Hindlimb muscle (tissue), 1 donor: ENCODE measurements at regions not wholly inside any gene's neighbourhood (a gene's known extent, or its start where the extent isn't known, plus 50 kb on each side); places are given as distances from the start of the nearest gene placed in this dataset.

ENCODE experiments used
- DNase-seq: peaks from one replicate; pipeline ENCODE4 v3.0.0-alpha.2; 2013

GRCh38 chr2:211241891-211242290 lies 685.5 kb downstream of the CPS1 start:
- no peak for DNase-seq

GRCh38 chr2:211247751-211248150 lies 691.4 kb downstream of the CPS1 start:
- no peak for DNase-seq

GRCh38 chr2:211248841-211249240 lies 692.4 kb downstream of the CPS1 start:
- no peak for DNase-seq

- no peak for DNase-seq
Observed at GRCh38 chr2:211251016-211251415, 694.6 kb downstream of the CPS1 start.

- no peak for DNase-seq
Observed at GRCh38 chr2:211258646-211259335, 702.4 kb downstream of the CPS1 start.

GRCh38 chr2:211259831-211260476 lies 703.6 kb downstream of the CPS1 start:
- no peak for DNase-seq

- DNase-seq = no peak
Observed at GRCh38 chr2:211270257-211270656, 713.9 kb downstream of the CPS1 start.

- no peak for DNase-seq
Observed at GRCh38 chr2:211281430-211282073, 725.2 kb downstream of the CPS1 start.

GRCh38 chr2:211302676-211303075 lies 746.3 kb downstream of the CPS1 start:
- no peak for DNase-seq

- DNase-seq = no peak
Observed at GRCh38 chr2:211306929-211307328, 750.5 kb downstream of the CPS1 start.
